ENCODE measurements at regions not wholly inside any gene's neighbourhood (a gene's known extent, or its start where the extent isn't known, plus 50 kb on each side); places are given as distances from the start of the nearest gene placed in this dataset.

DNA sequence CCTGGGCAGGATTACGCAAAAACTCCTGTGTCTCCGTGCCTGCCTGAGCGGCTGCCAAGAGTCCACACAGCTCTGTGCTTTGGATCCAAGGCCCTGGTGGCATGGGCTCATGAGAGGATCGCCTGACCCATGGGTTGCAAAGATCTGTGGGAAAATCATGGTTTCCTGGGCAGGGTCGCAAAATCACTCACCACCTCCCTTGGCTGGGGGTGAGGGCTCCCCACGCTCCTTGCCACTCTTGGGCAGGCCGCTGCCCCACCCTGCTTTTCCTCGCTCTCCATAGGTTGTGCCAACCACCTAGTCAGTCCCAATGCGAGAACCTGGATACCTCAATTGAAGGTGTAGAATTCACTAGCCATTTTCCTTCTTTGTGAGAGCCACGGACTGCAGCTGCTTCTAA is 66.5 kb upstream of the MAGEB18 start:
- DNase-seq = no peak
- no peaks in the 10 kb centered on the region for H3K27me3 ChIP-seq
- H3K4me3 ChIP-seq (ENCODE audit: low read depth, low read length) = no peak overlapping the region
- H3K4me1 ChIP-seq = no peaks in the 10 kb centered on the region
- no peak for TF ChIP-seq CTCF (IDR thresholded peaks at IDR 0.05; ENCODE audit: low read depth, low read length)
- no peaks in the 10 kb centered on the region for H3K36me3 ChIP-seq
- no peaks in the 10 kb centered on the region for H3K9me3 ChIP-seq

DNA sequence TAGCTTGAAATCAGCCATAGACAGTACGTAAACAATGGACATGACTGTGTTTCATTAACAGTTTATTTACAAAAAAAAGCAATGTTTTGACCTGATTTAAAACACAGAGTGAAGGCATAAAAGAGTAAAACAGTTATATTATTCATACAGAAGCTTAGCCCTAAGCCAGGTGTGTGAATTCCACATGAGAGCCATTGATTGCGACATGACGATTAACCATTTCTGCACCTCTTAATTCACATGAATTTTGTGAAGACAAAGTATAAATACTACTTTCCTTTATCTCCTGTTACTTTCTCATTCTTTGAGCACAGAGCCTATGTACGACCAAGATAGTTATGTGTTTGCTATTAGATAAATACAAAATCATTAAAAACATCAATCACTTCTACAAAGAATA is 55.0 kb upstream of the MAGEB18 start:
- no peaks in the 10 kb centered on the region for H3K36me3 ChIP-seq
- no peaks in the 10 kb centered on the region for H3K4me1 ChIP-seq
- H3K9me3 ChIP-seq = no peaks in the 10 kb centered on the region
- H3K4me3 ChIP-seq (ENCODE audit: low read depth, low read length) = no peak overlapping the region
- H3K27me3 ChIP-seq = no peaks in the 10 kb centered on the region
- no peak for DNase-seq
- TF ChIP-seq CTCF (IDR thresholded peaks at IDR 0.05; ENCODE audit: low read depth, low read length) = no peak
